Left renal cortex interstitium (tissue), 4 donors: ENCODE measurements at regions not wholly inside any gene's neighbourhood (a gene's known extent, or its start where the extent isn't known, plus 50 kb on each side); places are given as distances from the start of the nearest gene placed in this dataset.

Experiments used
- DNase-seq, 4 donors: peaks; one replicate each; pipeline ENCODE4 v3.0.0-alpha.2; 2013; ENCODE audit warnings: low read depth in 4 of 4, low spot score in 2 of 4, missing footprints in 1 of 4

- DNase-seq: no peak
These were observed 92.6 kb downstream of the FAT3 start for GRCh38 chr11:92317222-92317621.

GRCh38 chr11:92317721-92318120 is 93.1 kb downstream of the FAT3 start:
- DNase-seq: no peak

GRCh38 chr11:92322225-92322624 is 97.6 kb downstream of the FAT3 start:
- DNase-seq: no peak

GRCh38 chr11:92324890-92325289 is 100.3 kb downstream of the FAT3 start:
- DNase-seq: no peak

- no peak for DNase-seq
These were observed 100.8 kb downstream of the FAT3 start for GRCh38 chr11:92325416-92325815.

GRCh38 chr11:92329137-92329536 is 104.5 kb downstream of the FAT3 start:
- DNase-seq: no peak

- no peak for DNase-seq
These were observed 105.0 kb downstream of the FAT3 start for GRCh38 chr11:92329646-92330045.

GRCh38 chr11:92330114-92330513 is 105.5 kb downstream of the FAT3 start:
- DNase-seq: no peak

- DNase-seq: no peak
These were observed 108.4 kb downstream of the FAT3 start for GRCh38 chr11:92332986-92333385.

GRCh38 chr11:92340839-92341238 is 116.2 kb downstream of the FAT3 start:
- DNase-seq: no peak

GRCh38 chr11:92342034-92342720 is 117.6 kb downstream of the FAT3 start:
- DNase-seq: no peak

GRCh38 chr11:92342886-92343285 is 118.3 kb downstream of the FAT3 start:
- no peak for DNase-seq

- DNase-seq: no peak
These were observed 121.6 kb downstream of the FAT3 start for GRCh38 chr11:92346220-92346619.

- no peak for DNase-seq
These were observed 122.8 kb downstream of the FAT3 start for GRCh38 chr11:92347454-92347853.

GRCh38 chr11:92349486-92350156 is 125.0 kb downstream of the FAT3 start:
- no peak for DNase-seq

GRCh38 chr11:92357344-92357743 is 132.7 kb downstream of the FAT3 start:
- no peak for DNase-seq

- DNase-seq: no peak
These were observed 133.2 kb downstream of the FAT3 start for GRCh38 chr11:92357841-92358240.

- no peak for DNase-seq
These were observed 136.9 kb downstream of the FAT3 start for GRCh38 chr11:92361551-92361950.

- no peak for DNase-seq
These were observed 138.4 kb downstream of the FAT3 start for GRCh38 chr11:92362989-92363388.

- no peak for DNase-seq
These were observed 139.6 kb downstream of the FAT3 start for GRCh38 chr11:92364177-92364576.

- no peak for DNase-seq
These were observed 151.6 kb downstream of the FAT3 start for GRCh38 chr11:92376146-92376599.

GRCh38 chr11:92376680-92377079 is 152.1 kb downstream of the FAT3 start:
- DNase-seq: no peak
